ENCODE measurements at regions not wholly inside any gene's neighbourhood (a gene's known extent, or its start where the extent isn't known, plus 50 kb on each side); places are given as distances from the start of the nearest gene placed in this dataset.

GRCh38 chr10:106032450-106033002, 1132.0 kb downstream of the SORCS1 start:
- in situ Hi-C loops (cut with HindIII; ENCODE audit: low pct_unique_long_range_greater_than_20kb, low sequenced_read_pairs): no loop called here
- Histone ChIP-seq H3K36me3 (ENCODE audit: control insufficient read depth, insufficient read depth, low read length) (no peaks in the 10 kb centered on the region), H3K27ac (ENCODE audit: low read length) (no peak overlapping the region), H3K27me3 (ENCODE audit: control insufficient read depth, insufficient read depth, low read length) (no peaks in the 10 kb centered on the region), H3K4me3 (ENCODE audit: low read depth in 2 of 2, low read length in 2 of 2) (no peak overlapping the region), H3K9me3 (ENCODE audit: control insufficient read depth, insufficient read depth, low read depth, low read length) (peaks cover 11% of the 10 kb centered on the region; the same call in 1 of the 2 replicates), H3K4me1 (ENCODE audit: control insufficient read depth, insufficient read depth, low read length) (no peaks in the 10 kb centered on the region)
- DNase-seq (ENCODE audit: low read depth, low spot score) (no peak), ATAC-seq (no peak)
- BruUV-seq (replicated peaks): no TSS peak
- POLR2A ChIA-PET: no interaction called here
- no peak for TF ChIP-seq SIN3A (IDR thresholded peaks at IDR 0.05; ENCODE audit: borderline replicate concordance, insufficient read depth, low read depth, low read length)
- no peak for TF ChIP-seq REST (IDR thresholded peaks at IDR 0.05; ENCODE audit: insufficient read depth in 1 of 2, low read depth in 2 of 2, low read length in 1 of 2)
- TF ChIP-seq POLR2AphosphoS5 (IDR thresholded peaks at IDR 0.05; ENCODE audit: low read depth, low read length): no peak
- no peak for TF ChIP-seq CTCF (IDR thresholded peaks at IDR 0.05)
- TF ChIP-seq TCF7L2 (IDR thresholded peaks at IDR 0.05; ENCODE audit: low read depth, low read length): no peak
- CTCF ChIA-PET: no interaction called here
- intact Hi-C loops (cut with micrococcal nuclease; ENCODE audit: unreplicated experiment): no loop called here

DNA sequence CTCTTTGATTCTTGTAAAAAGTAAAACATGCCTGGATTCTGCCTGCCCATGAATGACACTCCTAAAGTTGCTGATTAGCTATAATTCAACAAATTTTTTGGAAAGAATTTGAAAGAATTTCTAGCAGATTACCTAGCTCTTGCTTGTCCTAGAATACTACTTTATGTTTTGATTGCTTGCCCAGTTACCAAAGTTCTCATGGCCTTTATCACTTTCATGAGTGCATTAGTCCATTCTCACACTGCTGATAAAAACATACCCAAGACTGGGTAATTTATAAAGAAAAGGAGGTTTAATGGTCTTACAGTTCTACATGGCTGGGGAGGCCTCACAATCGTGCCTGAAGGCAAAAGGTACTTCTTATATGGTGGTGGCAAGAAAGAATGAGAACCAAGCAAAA, 1137.3 kb downstream of the SORCS1 start:
- in situ Hi-C loops (cut with HindIII; ENCODE audit: low pct_unique_long_range_greater_than_20kb, low sequenced_read_pairs) (no loop called here), intact Hi-C loops (cut with micrococcal nuclease; ENCODE audit: unreplicated experiment) (no loop called here)
- no peaks in the 10 kb centered on the region for H3K4me1 ChIP-seq (ENCODE audit: control insufficient read depth, insufficient read depth, low read length)
- no peak for DNase-seq (ENCODE audit: low read depth, low spot score)
- no peak for TF ChIP-seq SIN3A (IDR thresholded peaks at IDR 0.05; ENCODE audit: borderline replicate concordance, insufficient read depth, low read depth, low read length)
- TF ChIP-seq REST (IDR thresholded peaks at IDR 0.05; ENCODE audit: insufficient read depth in 1 of 2, low read depth in 2 of 2, low read length in 1 of 2): no peak
- TF ChIP-seq CTCF (IDR thresholded peaks at IDR 0.05): no peak
- TF ChIP-seq TCF7L2 (IDR thresholded peaks at IDR 0.05; ENCODE audit: low read depth, low read length): no peak
- TF ChIP-seq POLR2AphosphoS5 (IDR thresholded peaks at IDR 0.05; ENCODE audit: low read depth, low read length): no peak
- ATAC-seq: no peak
- no peak overlapping the region for H3K27ac ChIP-seq (ENCODE audit: low read length)
- ChIA-PET POLR2A (no interaction called here), CTCF (no interaction called here)
- no peaks in the 10 kb centered on the region for H3K27me3 ChIP-seq (ENCODE audit: control insufficient read depth, insufficient read depth, low read length)
- H3K9me3 ChIP-seq (ENCODE audit: control insufficient read depth, insufficient read depth, low read depth, low read length): no peaks in the 10 kb centered on the region
- H3K4me3 ChIP-seq (ENCODE audit: low read depth in 2 of 2, low read length in 2 of 2): no peak overlapping the region
- BruUV-seq (replicated peaks): no TSS peak
- H3K36me3 ChIP-seq (ENCODE audit: control insufficient read depth, insufficient read depth, low read length): no peaks in the 10 kb centered on the region

All from Panc1 (cell line).